IMR-90 (cell line): ENCODE measurements at regions not wholly inside any gene's neighbourhood (a gene's known extent, or its start where the extent isn't known, plus 50 kb on each side); places are given as distances from the start of the nearest gene placed in this dataset.

ENCODE experiments used
- ATAC-seq: fragments of 200-7000 bp; cut with Tn5 transposase; 2 replicates; pipeline ENCODE4 v1.9.1; 2020; ENCODE audit warnings: low read depth, mild to moderate bottlenecking, moderate library complexity
- BruUV-seq: library from RNA; stranded (reverse); fragments of 400-500 nt; replicated peaks from 2 replicates; lab custom pipeline; 2021; lab: Mats Ljungman, UMichigan
- CTCF ChIA-PET: fragments of 300-600 bp; formaldehyde crosslinking; extraction: SDS; loops from one replicate; lab custom pipeline; 2021; ENCODE audit warnings: antibody characterized with exemption; lab: Yijun Ruan, JAX
- POLR2A ChIA-PET: fragments of 300-600 bp; sonication (Branson Sonifier 250); formaldehyde crosslinking; loops from one replicate; lab custom pipeline; 2022; ENCODE audit warnings: antibody characterized with exemption; ENCODE audit not compliant: unreplicated experiment; lab: Charles Lee
- DNase-seq: peaks from one replicate; pipeline ENCODE4 v3.0.0; 2013
- H2AFZ ChIP-seq: replicated peaks from 2 replicates; pipeline ENCODE3; 2013; ENCODE audit warnings: low read length, mild to moderate bottlenecking; ENCODE audit not compliant: poor library complexity
- H2AK5ac ChIP-seq: 2 replicates; pipeline ENCODE4 v1.6.1; 2013; ENCODE audit warnings: low read depth, low read length, inconsistent platforms
- H2AK9ac ChIP-seq: replicated peaks from 2 replicates; pipeline ENCODE3; 2013; ENCODE audit warnings: mild to moderate bottlenecking, low read depth, low read length, moderate library complexity; ENCODE audit not compliant: poor library complexity
- H2BK120ac ChIP-seq: 2 replicates; pipeline ENCODE4 v1.6.1; 2013; ENCODE audit warnings: low read depth, low read length, inconsistent platforms
- H2BK15ac ChIP-seq: 3 replicates; pipeline ENCODE4 v1.6.1; 2013; ENCODE audit warnings: low read depth, low read length, inconsistent platforms
- H2BK20ac ChIP-seq: 2 replicates; pipeline ENCODE4 v1.6.1; 2013; ENCODE audit warnings: low read depth, mild to moderate bottlenecking, inconsistent platforms, low read length, moderate library complexity
- H2BK5ac ChIP-seq: 2 replicates; pipeline ENCODE4 v1.6.1; 2013; ENCODE audit warnings: mild to moderate bottlenecking, low read depth, low read length, inconsistent platforms; ENCODE audit not compliant: poor library complexity, severe bottlenecking
- H3K14ac ChIP-seq: replicated peaks from 2 replicates; pipeline ENCODE4 v1.6.1; 2013; ENCODE audit warnings: low read depth, low read length, inconsistent platforms
- H3K18ac ChIP-seq: 2 replicates; pipeline ENCODE4 v1.6.1; 2013; ENCODE audit warnings: low read depth, low read length, control low read depth
- H3K23ac ChIP-seq: 2 replicates; pipeline ENCODE4 v1.6.1; 2013; ENCODE audit warnings: low read depth, low read length, inconsistent platforms
- H3K27ac ChIP-seq: 2 replicates; pipeline ENCODE4 v1.5.1; 2013; ENCODE audit warnings: mild to moderate bottlenecking, control low read depth, low read length; ENCODE audit not compliant: insufficient read depth
- H3K27me3 ChIP-seq: 2 replicates; pipeline ENCODE4 v1.6.1; 2013; ENCODE audit warnings: low read length; ENCODE audit not compliant: control insufficient read depth, insufficient read depth
- H3K36me3 ChIP-seq: 2 replicates; pipeline ENCODE4 v1.6.1; 2013; ENCODE audit warnings: low read length, mixed read lengths; ENCODE audit not compliant: control insufficient read depth, insufficient read depth
- H3K4ac ChIP-seq: 2 replicates; pipeline ENCODE4 v1.6.1; 2013; ENCODE audit warnings: low read depth, low read length, inconsistent platforms
- H3K4me1 ChIP-seq: 2 replicates; pipeline ENCODE4 v1.6.1; 2013; ENCODE audit warnings: low read length, mixed read lengths; ENCODE audit not compliant: control insufficient read depth, insufficient read depth
- H3K4me2 ChIP-seq: 2 replicates; pipeline ENCODE4 v1.6.1; 2013; ENCODE audit warnings: low read depth, mild to moderate bottlenecking, control low read depth, low read length, moderate library complexity
- H3K4me3 ChIP-seq: 2 replicates; pipeline ENCODE4 v1.5.1; 2013; ENCODE audit warnings: low read depth, mild to moderate bottlenecking, control low read depth, low read length, moderate library complexity; ENCODE audit not compliant: insufficient read depth
- H3K56ac ChIP-seq: 2 replicates; pipeline ENCODE4 v1.6.1; 2013; ENCODE audit warnings: low read length, inconsistent platforms; ENCODE audit not compliant: insufficient read depth; ENCODE audit errors: extremely low read depth
- H3K79me1 ChIP-seq, 2 experiments: 2 replicates each; pipeline ENCODE4 v1.6.1; 2013; ENCODE audit warnings: low read length in 2 of 2, inconsistent platforms in 1 of 2, low read depth in 1 of 2
- H3K9ac ChIP-seq: 2 replicates; pipeline ENCODE4 v1.6.1; 2013; ENCODE audit warnings: low read depth, low read length, control low read depth
- H3K9me1 ChIP-seq: 2 replicates; pipeline ENCODE4 v1.6.1; 2013; ENCODE audit warnings: low read length, inconsistent platforms; ENCODE audit not compliant: insufficient read depth
- H3K9me3 ChIP-seq: 2 replicates; pipeline ENCODE4 v1.6.1; 2013; ENCODE audit warnings: low read length; ENCODE audit not compliant: control insufficient read depth, insufficient read depth
- H4K20me1 ChIP-seq: 2 replicates; pipeline ENCODE4 v1.6.1; 2013; ENCODE audit warnings: low read length, inconsistent platforms; ENCODE audit not compliant: insufficient read depth
- H4K5ac ChIP-seq: 2 replicates; pipeline ENCODE4 v1.6.1; 2013; ENCODE audit warnings: mild to moderate bottlenecking, low read depth, low read length, control low read depth
- H4K8ac ChIP-seq, 2 experiments: 2 replicates each; pipeline ENCODE4 v1.6.1; 2013; ENCODE audit warnings: low read depth in 2 of 2, low read length in 2 of 2, control low read depth in 1 of 2, inconsistent platforms in 1 of 2
- H4K91ac ChIP-seq: 2 replicates; pipeline ENCODE4 v1.6.1; 2013; ENCODE audit warnings: low read depth, low read length, inconsistent platforms; ENCODE audit not compliant: insufficient read depth
- BHLHE40 ChIP-seq: fragments of 150-350 bp; IDR thresholded peaks from 2 replicates; pipeline ENCODE4 v1.6.1; 2016; ENCODE audit warnings: mild to moderate bottlenecking, low read depth, low read length
- CEBPB ChIP-seq: IDR thresholded peaks from 2 replicates; pipeline ENCODE4 v1.6.1; 2012; ENCODE audit warnings: low read depth, low read length, improper control_type of control experiment
- CHD1 ChIP-seq: IDR thresholded peaks from 2 replicates; pipeline ENCODE4 v1.6.1; 2012; ENCODE audit warnings: low read depth, low read length, improper control_type of control experiment
- FOS ChIP-seq: fragments of 150-350 bp; IDR thresholded peaks from 2 replicates; pipeline ENCODE4 v1.6.1; 2016; ENCODE audit warnings: low read depth, low read length
- MAFK ChIP-seq: IDR thresholded peaks from 2 replicates; pipeline ENCODE4 v1.6.1; 2012; ENCODE audit warnings: low read depth, low read length, improper control_type of control experiment
- MAZ ChIP-seq: IDR thresholded peaks from 2 replicates; pipeline ENCODE4 v1.6.1; 2012; ENCODE audit warnings: low read depth, mild to moderate bottlenecking, low read length, improper control_type of control experiment, moderate library complexity, borderline replicate concordance
- MXI1 ChIP-seq: IDR thresholded peaks from 2 replicates; pipeline ENCODE4 v1.6.1; 2012; ENCODE audit warnings: low read depth, mild to moderate bottlenecking, low read length, moderate library complexity, borderline replicate concordance
- NFE2L2 ChIP-seq: fragments of 150-350 bp; IDR thresholded peaks from 2 replicates; pipeline ENCODE4 v1.6.1; 2016; ENCODE audit warnings: low read depth, mild to moderate bottlenecking, low read length
- POLR2A ChIP-seq: IDR thresholded peaks from 2 replicates; pipeline ENCODE4 v1.6.1; 2012; ENCODE audit warnings: mild to moderate bottlenecking, low read depth, low read length
- RAD21 ChIP-seq: IDR thresholded peaks from 2 replicates; pipeline ENCODE4 v1.6.1; 2012; ENCODE audit warnings: low read length, improper control_type of control experiment
- RCOR1 ChIP-seq: IDR thresholded peaks from 2 replicates; pipeline ENCODE4 v1.6.1; 2012; ENCODE audit warnings: mild to moderate bottlenecking, low read length, improper control_type of control experiment; ENCODE audit not compliant: insufficient replicate concordance
- RFX5 ChIP-seq: IDR thresholded peaks from 2 replicates; pipeline ENCODE4 v1.8.0; 2012; ENCODE audit warnings: low read depth, mild to moderate bottlenecking, low read length, moderate library complexity
- SMC3 ChIP-seq: fragments of 150-350 bp; IDR thresholded peaks from 2 replicates; pipeline ENCODE4 v1.6.1; 2016; ENCODE audit warnings: low read depth, mild to moderate bottlenecking, antibody characterized with exemption, low read length, moderate library complexity
- WGBS, 2 experiments: methylation state at CpG; one replicate each; pipeline versions ENCODE4 v1.1.5 to v1.1.7; 2013; ENCODE audit warnings: missing lambda C conversion rate in 2 of 2; ENCODE audit not compliant: insufficient read length in 1 of 2; ENCODE audit errors: extremely low coverage in 2 of 2; 5-methylcytosine and 5-hydroxymethylcytosine counted together
- dilution Hi-C: fragments of 300-500 bp; cut with HindIII; formaldehyde crosslinking; loops from one replicate; pipeline ENCODE4 v1.14.3; 2018; ENCODE audit warnings: low sequenced_read_pairs; ENCODE audit not compliant: unreplicated experiment
- in situ Hi-C: fragments of 300-500 bp; cut with MboI; formaldehyde crosslinking; loops from 3 replicates; pipeline ENCODE4 v1.14.3; 2019; ENCODE audit warnings: low sequenced_read_pairs, inconsistent platforms, mixed read lengths
- intact Hi-C: fragments of 100-400 bp; cut with micrococcal nuclease; formaldehyde crosslinking; loops from 2 replicates; pipeline ENCODE4 v1.10.0; 2022
- TF ChIP-seq, protein P1 (sequence below): fragments of 150-350 bp; IDR thresholded peaks from 2 replicates; pipeline ENCODE4 v1.6.1; 2016; ENCODE audit warnings: low read depth, mild to moderate bottlenecking, low read length, moderate library complexity, borderline replicate concordance
- TF ChIP-seq, protein P2 (sequence below): fragments of 150-350 bp; IDR thresholded peaks from 2 replicates; pipeline ENCODE4 v1.6.1; 2017; ENCODE audit warnings: mild to moderate bottlenecking, antibody characterized with exemption, low read length, low read depth
- TF ChIP-seq, protein P3 (sequence below): conservative IDR thresholded peaks from 2 replicates; pipeline ENCODE4 v1.5.1; 2012; ENCODE audit warnings: mild to moderate bottlenecking, low read depth, low read length, improper control_type of control experiment

DNA sequence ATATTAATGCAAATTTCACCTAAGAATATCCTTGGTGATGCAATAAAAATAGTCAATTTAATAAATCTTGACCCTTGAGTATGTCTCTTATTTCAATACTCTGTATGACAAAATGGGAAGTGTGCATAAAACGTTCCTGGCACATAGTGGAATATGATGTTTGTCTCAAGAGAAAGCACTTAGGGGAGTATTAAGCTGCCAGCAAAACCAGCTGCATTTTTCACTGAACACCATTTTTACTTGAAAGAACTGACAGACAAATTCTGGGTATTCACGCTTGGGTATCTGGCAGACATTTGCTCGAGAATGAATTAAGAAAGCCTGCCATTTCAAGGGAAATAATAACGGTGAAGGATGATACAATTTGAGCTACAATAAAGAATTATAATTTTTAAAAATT, 364.8 kb downstream of the SOX9 start:
- H2AK5ac ChIP-seq: no peak overlapping the region
- H2AK9ac ChIP-seq: no peak overlapping the region
- no peak overlapping the region for H3K23ac ChIP-seq
- H4K91ac ChIP-seq: no peak overlapping the region
- in situ Hi-C loops: no loop called here
- POLR2A ChIA-PET: no interaction called here
- no peak overlapping the region for H4K8ac ChIP-seq
- dilution Hi-C loops: no loop called here
- H3K27me3 ChIP-seq: no peaks in the 10 kb centered on the region
- no peak for TF ChIP-seq POLR2A
- no peak for TF ChIP-seq FOS
- TF ChIP-seq, protein P1, sequence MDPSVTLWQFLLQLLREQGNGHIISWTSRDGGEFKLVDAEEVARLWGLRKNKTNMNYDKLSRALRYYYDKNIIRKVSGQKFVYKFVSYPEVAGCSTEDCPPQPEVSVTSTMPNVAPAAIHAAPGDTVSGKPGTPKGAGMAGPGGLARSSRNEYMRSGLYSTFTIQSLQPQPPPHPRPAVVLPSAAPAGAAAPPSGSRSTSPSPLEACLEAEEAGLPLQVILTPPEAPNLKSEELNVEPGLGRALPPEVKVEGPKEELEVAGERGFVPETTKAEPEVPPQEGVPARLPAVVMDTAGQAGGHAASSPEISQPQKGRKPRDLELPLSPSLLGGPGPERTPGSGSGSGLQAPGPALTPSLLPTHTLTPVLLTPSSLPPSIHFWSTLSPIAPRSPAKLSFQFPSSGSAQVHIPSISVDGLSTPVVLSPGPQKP: no peak
- TF ChIP-seq NFE2L2: no peak
- TF ChIP-seq MAZ: no peak
- TF ChIP-seq MXI1: no peak
- no peak for TF ChIP-seq CHD1
- no peak for TF ChIP-seq RFX5
- no peak for TF ChIP-seq RCOR1
- no peak for TF ChIP-seq BHLHE40
- TF ChIP-seq, protein P2, sequence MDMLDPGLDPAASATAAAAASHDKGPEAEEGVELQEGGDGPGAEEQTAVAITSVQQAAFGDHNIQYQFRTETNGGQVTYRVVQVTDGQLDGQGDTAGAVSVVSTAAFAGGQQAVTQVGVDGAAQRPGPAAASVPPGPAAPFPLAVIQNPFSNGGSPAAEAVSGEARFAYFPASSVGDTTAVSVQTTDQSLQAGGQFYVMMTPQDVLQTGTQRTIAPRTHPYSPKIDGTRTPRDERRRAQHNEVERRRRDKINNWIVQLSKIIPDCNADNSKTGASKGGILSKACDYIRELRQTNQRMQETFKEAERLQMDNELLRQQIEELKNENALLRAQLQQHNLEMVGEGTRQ: no peak
- TF ChIP-seq, protein P3, sequence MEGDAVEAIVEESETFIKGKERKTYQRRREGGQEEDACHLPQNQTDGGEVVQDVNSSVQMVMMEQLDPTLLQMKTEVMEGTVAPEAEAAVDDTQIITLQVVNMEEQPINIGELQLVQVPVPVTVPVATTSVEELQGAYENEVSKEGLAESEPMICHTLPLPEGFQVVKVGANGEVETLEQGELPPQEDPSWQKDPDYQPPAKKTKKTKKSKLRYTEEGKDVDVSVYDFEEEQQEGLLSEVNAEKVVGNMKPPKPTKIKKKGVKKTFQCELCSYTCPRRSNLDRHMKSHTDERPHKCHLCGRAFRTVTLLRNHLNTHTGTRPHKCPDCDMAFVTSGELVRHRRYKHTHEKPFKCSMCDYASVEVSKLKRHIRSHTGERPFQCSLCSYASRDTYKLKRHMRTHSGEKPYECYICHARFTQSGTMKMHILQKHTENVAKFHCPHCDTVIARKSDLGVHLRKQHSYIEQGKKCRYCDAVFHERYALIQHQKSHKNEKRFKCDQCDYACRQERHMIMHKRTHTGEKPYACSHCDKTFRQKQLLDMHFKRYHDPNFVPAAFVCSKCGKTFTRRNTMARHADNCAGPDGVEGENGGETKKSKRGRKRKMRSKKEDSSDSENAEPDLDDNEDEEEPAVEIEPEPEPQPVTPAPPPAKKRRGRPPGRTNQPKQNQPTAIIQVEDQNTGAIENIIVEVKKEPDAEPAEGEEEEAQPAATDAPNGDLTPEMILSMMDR: no peak
- no peak for TF ChIP-seq RAD21
- TF ChIP-seq MAFK: no peak
- no peak for TF ChIP-seq SMC3
- no peak for TF ChIP-seq CEBPB
- intact Hi-C loops: no loop called here
- H2AFZ ChIP-seq: no peak overlapping the region
- H2BK5ac ChIP-seq: no peak overlapping the region
- WGBS, 2 experiments: no CpG with 5 or more reads among the region's 4 CpGs
- no peak overlapping the region for H2BK15ac ChIP-seq
- no peak overlapping the region for H2BK120ac ChIP-seq
- H3K4ac ChIP-seq: no peak overlapping the region
- no peak for ATAC-seq
- peaks cover 3% of the 10 kb centered on the region; the same call in 1 of the 2 replicates for H3K9me1 ChIP-seq
- H2BK20ac ChIP-seq: no peak overlapping the region
- no TSS peak for BruUV-seq
- CTCF ChIA-PET: no interaction called here
- no peaks in the 10 kb centered on the region for H3K36me3 ChIP-seq
- no peak overlapping the region for H3K4me2 ChIP-seq
- DNase-seq: no peak
- H4K5ac ChIP-seq: no peak overlapping the region
- no peak overlapping the region for H3K4me3 ChIP-seq
- no peaks in the 10 kb centered on the region for H3K9me3 ChIP-seq
- no peak overlapping the region for H3K18ac ChIP-seq
- no peak overlapping the region for H3K56ac ChIP-seq
- H4K20me1 ChIP-seq: peaks cover 4% of the 10 kb centered on the region; the same call in 1 of the 2 replicates
- peaks cover 27 to 31% of the 10 kb centered on the region in 2 experiments for H3K79me1 ChIP-seq
- no peak overlapping the region for H3K27ac ChIP-seq
- H3K4me1 ChIP-seq: peaks cover 5% of the 10 kb centered on the region; the same call in 1 of the 2 replicates
- H3K9ac ChIP-seq: no peak overlapping the region
- no peak overlapping the region for H3K14ac ChIP-seq
